ENCODE measurements at regions not wholly inside any gene's neighbourhood (a gene's known extent, or its start where the extent isn't known, plus 50 kb on each side); places are given as distances from the start of the nearest gene placed in this dataset.

DNA sequence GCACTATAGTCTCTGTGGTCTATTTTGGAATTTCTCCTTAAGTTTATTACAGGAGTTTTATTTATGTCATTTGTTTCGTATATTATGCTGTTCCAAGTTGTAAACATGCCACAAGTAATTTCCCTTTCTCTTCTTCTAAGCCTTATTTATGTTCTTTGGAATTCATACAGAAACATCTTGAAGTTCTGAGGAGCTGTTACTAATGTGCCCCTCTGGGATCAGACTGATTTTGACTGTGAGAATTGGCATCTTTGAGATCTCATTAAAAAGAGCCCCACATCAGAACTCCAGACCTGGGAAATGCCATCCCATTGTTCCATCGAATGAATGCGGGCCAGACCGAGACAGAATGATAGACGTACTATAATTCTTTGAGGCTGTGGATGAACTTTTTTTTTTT lies 138.8 kb upstream of the CD180 start:
- no peak for DNase-seq (ENCODE audit: low read depth in 4 of 4, low spot score in 2 of 4)

GRCh38 chr5:67334373-67334772 lies 137.8 kb upstream of the CD180 start:
- no peak for DNase-seq (ENCODE audit: low read depth in 4 of 4, low spot score in 2 of 4)

GRCh38 chr5:67333171-67333570 lies 136.6 kb upstream of the CD180 start:
- no peak for DNase-seq (ENCODE audit: low read depth in 4 of 4, low spot score in 2 of 4)

DNA sequence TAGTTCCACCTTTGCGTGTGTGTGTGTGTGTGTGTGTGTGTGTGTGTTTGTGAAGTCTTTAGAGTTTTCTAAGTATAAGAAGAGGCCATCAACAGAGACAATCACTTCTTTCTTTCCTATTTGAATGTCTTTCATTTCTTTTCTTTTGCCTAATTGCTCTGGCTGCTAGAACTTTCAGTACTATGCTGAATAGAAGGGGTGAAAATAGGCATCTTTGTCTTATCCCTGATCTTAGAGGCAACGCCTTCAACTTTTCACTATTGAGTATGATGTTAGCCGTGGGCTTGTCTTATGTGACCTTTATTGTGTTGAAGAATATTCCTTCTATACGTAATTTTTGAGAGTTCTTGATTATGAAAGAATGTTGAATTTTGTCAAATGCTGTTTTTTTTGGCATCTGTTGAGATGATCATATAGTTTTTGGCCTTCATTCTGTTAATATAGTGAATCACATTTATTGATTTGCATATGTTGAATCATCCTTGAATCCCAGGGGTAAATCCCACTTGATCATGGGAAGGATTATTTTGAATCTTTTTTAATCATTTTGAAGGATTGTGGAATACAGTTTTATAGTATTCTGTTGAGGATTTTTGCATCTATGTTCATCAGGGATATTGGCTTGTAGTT lies 134.8 kb upstream of the CD180 start:
- no peak for DNase-seq (ENCODE audit: low read depth in 4 of 4, low spot score in 2 of 4)

DNA sequence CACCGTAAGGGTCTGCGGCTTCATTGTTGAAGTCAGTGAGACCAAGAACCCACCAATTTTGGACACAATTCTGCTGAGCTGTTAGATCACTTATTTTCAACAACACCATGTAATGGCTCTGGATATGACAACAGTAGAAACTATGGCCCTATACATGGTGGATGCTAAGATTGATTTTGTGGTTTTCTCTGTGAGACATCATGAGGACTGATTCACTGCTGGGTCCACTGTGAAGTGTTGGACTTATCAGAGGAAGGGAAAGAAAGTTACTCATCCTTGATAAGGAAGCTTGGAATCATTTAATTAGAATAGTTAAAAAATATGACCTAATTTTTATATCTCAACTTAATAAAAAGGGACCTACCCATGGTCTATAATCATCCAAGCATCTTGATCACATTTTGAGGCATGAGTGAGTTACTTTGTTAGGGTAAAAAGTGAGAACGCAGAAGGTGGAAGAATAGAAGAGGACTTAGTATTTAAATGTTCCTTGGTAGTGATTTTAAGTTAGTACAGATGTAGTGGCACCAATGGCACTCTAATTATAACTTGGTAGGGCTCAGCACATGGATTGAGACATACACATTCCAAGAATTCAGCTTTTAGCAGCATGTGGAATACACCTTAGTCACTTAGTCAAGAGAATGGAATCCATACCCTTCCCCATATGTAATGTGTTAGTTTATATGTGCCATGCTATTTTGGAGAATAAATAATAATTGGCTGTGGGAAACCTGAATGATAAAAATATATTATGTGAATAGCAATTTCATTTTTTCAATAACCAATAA lies 123.5 kb upstream of the CD180 start:
- DNase-seq (ENCODE audit: low read depth in 4 of 4, low spot score in 2 of 4) = no peak

GRCh38 chr5:67318746-67319145 lies 122.1 kb upstream of the CD180 start:
- DNase-seq (ENCODE audit: low read depth in 4 of 4, low spot score in 2 of 4) = no peak

- DNase-seq (ENCODE audit: low read depth in 4 of 4, low spot score in 2 of 4) = no peak
These were observed 121.0 kb upstream of the CD180 start for GRCh38 chr5:67317603-67318002.

DNA sequence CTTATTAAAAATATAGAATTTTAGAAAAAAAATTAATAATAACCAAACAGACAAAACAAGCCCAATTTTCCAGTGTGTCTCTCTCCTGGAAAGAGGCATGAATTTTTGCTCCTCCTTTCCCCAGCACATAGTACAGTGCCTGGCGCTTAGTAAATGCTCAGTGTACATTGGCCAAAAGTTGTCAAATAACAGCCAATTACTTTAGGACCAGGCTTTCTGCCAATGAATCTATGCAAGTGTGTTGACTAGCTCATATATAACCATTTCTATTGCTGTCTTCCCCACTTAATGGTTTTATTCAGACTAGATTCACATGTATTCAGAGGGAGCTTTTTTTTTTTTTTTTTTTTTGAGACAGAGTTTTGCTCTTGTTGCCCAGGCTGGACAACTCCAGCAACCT lies 120.1 kb upstream of the CD180 start:
- no peak for DNase-seq (ENCODE audit: low read depth in 4 of 4, low spot score in 2 of 4)

DNA sequence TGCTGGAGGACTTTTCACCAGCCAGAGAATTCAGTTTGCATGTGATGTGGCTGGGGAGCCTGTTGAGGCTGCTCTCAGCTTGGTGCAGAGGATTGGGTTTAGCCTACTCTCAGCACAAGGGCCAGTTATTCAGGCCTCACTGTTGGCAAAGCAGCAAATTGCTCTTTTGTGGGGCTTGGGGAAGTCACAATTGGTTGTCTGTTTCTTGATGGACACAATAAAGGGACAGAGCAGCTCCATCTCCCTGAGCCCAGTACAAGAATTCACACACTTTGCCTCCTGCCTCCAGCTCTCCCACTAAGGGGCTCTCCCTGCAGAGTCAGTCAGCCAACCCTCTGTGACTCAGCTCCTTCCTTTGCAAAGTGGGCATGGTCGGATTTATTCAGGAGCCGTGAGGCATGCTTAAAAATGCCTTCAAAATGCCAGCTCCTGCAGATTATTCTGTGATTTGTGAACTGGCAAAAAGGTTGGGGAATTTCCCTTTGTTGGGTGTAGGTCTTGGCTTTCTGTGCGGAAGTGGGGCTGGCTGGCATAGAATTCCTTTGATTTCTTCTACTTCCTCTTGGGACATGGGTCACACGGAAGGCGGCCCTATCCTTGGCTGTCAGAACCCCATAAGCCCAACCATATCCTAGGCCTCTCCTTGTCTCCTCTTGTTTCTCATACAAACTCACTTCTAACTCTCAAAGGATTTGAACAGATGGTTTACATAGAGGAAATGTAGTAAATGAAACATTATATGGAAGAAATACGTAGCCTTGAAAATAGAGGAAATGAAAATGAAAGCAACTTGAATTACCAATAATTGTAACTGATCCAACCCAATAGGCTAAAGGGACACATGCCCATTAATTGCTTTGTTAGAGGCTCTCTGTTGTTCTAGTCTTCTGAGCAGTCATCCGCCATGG lies 118.7 kb upstream of the CD180 start:
- no peak for DNase-seq (ENCODE audit: low read depth in 4 of 4, low spot score in 2 of 4)

DNA sequence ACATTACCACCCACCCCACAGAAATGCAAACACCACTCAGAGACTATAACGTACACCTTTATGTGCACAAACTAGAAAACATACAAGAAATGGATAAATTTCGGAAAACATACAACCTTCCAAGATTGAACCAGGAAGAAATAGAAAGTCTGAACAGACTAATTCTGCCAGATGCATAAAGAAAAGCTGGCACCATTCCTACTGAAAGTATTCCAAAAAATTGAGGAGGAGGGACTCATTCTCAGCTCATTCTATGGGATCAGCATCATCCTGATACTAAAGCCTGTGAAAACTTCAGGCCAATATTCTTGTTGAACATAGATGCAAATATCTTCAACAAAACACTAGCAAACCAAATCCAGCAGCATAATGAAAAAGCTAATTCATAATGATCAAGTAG lies 115.1 kb upstream of the CD180 start:
- no peak for DNase-seq (ENCODE audit: low read depth in 4 of 4, low spot score in 2 of 4)

GRCh38 chr5:67311208-67311607 lies 114.6 kb upstream of the CD180 start:
- no peak for DNase-seq (ENCODE audit: low read depth in 4 of 4, low spot score in 2 of 4)

DNA sequence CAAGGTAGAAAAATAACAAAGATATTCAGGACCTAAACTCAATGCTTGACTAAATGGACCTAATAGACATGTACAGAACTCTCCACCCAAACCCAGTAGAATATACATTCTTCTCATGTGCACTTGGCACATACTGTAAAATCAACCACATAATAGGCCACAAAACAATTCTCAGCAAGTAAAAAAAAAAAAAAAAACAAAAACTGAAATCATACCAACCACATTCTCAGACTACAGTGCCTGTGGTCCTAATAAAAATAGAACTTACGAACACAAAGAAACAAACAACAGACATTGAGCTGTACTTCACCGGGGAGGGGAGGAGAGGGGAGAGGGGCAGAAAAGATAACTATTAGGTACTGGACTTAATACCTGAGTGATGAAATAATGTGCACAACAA lies 114.1 kb upstream of the CD180 start:
- DNase-seq (ENCODE audit: low read depth in 4 of 4, low spot score in 2 of 4) = no peak

GRCh38 chr5:67310169-67310568 lies 113.6 kb upstream of the CD180 start:
- DNase-seq (ENCODE audit: low read depth in 4 of 4, low spot score in 2 of 4) = no peak

DNA sequence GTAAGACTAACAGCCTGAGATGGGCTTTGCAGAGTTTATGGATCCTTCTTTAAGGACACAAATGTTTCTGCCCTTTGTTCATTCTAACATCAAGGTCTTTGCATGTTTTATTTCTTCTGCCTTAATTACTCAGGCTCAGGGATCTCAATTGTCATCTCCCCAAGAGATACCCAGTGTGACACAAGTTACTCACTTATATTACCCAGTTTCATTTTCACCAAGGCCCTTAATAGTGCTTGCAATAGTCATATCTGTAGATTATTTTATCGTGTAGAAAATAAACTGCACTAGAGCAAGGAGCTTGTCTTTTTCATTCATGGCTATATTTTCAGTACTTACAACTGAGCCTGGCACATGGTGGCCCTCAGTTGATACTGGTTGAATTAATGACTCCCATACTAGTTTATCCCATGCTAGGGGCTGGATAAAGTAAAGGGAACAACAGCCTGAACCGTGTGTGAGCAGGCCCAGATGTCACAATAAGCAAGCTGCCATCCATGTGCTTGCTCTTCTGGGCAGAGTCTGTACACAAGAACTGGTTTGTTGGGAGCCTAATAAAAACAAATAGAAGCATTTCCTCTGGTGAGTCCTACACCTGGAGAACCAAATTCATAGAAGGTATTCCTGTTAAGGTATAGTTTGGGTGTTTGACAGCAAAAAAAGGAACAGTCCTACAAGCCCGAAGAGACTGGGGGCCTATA lies 112.5 kb upstream of the CD180 start:
- no peak for DNase-seq (ENCODE audit: low read depth in 4 of 4, low spot score in 2 of 4)

DNA sequence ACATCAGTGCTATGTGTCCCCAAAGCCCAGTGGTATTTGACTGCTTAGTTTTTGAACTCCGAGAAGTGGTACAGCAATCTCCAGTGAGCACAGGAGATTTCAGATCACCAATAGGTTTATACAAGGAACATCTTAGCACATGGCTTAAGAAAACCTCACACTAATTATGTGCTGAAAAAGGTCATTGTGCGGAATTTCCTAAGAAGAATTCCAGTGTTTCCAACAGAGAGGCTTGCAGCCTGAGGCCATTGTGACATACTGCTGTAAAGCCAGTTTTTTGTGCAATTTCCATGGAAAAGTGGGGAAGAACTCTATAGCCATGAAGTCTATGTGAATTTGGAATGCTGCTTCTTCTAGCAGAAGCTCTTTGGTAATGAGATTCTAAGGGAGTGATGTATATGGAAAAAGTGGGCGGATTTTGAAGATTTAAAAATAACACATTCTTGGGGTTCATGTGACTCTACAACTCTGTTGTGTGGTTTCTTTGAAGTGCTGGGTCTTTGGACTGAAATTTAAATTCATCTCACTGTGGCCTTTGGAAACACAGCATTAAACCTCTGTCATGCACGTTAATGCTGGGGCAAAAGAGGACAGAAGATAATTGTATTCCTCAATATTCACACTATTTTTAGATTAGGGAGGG lies 110.5 kb upstream of the CD180 start:
- no peak for DNase-seq (ENCODE audit: low read depth in 4 of 4, low spot score in 2 of 4)

DNA sequence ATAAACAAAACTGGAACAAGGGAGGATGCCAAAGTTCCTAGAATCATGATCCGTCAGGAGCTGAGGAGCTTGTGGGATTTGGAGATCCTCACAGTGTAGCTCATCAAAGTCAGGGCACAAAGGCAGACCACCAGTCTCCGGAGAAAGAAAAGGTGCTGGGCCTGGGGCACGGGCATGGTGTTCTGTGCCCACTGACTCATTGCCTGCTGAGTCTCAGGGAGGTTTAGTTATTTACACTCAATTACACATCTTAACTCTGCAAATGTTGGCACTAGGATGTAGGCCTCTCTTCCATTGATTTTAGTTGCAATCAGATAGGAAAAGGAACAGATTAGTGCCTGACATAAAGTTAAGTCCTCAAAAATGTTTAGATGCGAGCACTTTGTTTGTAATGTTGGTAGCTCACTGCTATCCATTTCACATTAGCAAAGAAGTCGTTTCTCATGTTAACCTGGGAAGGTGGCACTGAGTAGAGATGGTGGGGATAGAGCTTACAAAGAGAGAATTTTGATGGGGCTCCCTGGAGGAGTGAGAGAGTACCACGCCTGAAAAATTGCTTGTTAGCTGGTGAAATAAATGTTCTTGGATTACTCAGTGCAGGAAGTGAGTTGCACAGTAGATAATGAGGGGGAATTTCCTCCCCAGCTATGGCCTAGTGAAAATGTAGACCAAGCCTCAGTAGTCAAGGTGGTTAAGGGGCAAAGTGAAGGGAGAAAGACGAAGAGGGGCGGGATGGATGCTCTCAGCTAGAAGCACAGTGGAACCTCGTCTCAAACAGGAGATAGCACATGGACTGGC lies 109.5 kb upstream of the CD180 start:
- no peak for DNase-seq (ENCODE audit: low read depth in 4 of 4, low spot score in 2 of 4)

- no peak for DNase-seq (ENCODE audit: low read depth in 4 of 4, low spot score in 2 of 4)
These were observed 108.8 kb upstream of the CD180 start for GRCh38 chr5:67305401-67305800.

GRCh38 chr5:67303356-67303755 lies 106.8 kb upstream of the CD180 start:
- DNase-seq (ENCODE audit: low read depth in 4 of 4, low spot score in 2 of 4) = no peak

DNA sequence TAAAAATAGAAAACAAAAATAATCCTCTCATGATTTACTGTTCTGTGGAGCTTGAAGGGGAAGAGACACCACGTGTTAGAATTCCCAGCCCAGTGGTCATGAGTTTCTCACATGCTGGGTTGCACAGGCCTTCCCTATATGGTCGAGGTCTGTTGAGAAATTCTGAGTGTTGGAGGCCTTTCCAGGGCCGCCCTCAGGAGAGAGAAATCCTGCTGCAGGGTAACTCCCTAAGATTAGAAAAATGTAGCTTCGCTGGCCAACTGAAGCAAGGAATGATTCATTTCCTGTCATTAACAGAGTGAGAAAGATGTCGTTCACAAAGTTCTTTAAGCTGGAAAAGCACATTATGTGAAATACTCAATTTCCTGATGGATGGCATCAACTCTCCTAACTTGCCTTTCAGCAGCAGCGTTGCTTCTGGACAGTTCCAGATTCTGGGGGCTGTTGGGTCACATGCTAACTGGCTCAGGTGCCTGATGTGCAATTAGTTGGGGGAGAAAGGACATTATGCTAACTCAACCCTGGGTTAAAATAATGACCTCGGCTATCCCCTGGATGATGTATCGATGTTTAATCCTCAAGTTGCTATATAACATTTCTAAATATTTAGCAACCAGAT lies 104.8 kb upstream of the CD180 start:
- DNase-seq (ENCODE audit: low read depth in 4 of 4, low spot score in 2 of 4) = no peak
